ENCODE measurements at regions not wholly inside any gene's neighbourhood (a gene's known extent, or its start where the extent isn't known, plus 50 kb on each side); places are given as distances from the start of the nearest gene placed in this dataset.

DNA sequence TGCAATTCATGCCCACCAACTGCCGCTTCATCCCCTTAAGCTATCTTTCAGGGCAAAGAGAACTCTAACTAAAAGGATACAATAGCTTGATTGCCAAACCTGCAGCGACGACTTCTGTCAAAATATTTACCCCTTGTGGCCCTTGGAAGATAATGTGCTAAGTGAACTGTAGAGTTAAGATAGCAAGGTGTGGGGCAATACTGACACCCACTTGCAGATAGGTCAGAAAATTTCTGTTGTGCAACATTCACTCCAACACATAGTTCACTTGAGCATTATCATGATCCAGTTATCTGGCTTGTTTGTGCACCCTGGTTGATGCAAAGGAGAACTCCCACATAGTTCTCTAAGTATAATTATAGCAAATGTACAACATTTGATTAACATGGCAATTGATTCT is 55.6 kb downstream of the RHOXF2B start:
- DNase-seq (ENCODE audit: low spot score), result no peak
- Histone ChIP-seq H3K4me3 (no peak overlapping the region), H3K27ac (no peak overlapping the region)
- TF ChIP-seq, protein P1, sequence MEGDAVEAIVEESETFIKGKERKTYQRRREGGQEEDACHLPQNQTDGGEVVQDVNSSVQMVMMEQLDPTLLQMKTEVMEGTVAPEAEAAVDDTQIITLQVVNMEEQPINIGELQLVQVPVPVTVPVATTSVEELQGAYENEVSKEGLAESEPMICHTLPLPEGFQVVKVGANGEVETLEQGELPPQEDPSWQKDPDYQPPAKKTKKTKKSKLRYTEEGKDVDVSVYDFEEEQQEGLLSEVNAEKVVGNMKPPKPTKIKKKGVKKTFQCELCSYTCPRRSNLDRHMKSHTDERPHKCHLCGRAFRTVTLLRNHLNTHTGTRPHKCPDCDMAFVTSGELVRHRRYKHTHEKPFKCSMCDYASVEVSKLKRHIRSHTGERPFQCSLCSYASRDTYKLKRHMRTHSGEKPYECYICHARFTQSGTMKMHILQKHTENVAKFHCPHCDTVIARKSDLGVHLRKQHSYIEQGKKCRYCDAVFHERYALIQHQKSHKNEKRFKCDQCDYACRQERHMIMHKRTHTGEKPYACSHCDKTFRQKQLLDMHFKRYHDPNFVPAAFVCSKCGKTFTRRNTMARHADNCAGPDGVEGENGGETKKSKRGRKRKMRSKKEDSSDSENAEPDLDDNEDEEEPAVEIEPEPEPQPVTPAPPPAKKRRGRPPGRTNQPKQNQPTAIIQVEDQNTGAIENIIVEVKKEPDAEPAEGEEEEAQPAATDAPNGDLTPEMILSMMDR (IDR thresholded peaks at IDR 0.05), result no peak

DNA sequence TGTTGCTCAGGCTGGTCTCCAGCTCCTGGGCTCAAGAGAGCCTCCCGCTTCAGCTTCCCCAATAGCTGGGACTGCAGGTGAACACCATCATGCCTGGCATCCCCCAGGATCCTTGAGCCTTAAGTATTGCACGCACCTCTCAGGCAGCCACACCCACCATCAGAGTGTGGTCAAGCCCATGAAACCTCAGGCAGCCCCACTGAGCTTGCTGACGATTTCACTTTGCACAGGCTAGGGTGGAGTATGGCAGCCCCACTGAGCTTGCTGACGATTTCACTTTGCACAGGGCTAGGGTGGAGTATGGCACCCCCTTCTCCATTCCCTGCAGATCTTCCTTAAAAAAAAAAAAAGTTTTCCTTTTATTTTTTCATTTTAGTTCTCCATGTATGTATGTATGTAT is 57.2 kb downstream of the RHOXF2B start:
- Histone ChIP-seq H3K27ac (no peak overlapping the region), H3K4me3 (no peak overlapping the region)
- TF ChIP-seq, protein P1 (IDR thresholded peaks at IDR 0.05), result no peak
- no peak for DNase-seq (ENCODE audit: low spot score)

DNA sequence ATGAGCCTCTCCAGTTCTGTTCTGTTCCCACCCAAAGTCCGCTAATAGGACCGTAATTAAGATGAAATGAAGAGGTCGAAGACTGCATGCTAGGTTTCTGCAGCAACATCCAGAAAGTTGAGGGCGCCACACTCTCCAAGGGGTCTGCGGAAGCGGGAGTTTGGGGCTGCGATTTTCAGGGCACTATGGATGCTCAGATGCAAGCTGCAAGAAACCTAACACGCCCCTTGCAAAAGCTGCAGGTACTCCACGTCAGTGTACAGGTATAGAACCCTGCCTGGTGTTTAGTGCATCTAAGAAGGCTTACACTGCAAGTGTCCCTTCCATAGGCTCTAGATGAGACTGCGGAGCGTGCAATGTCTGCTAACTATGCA is 61.4 kb downstream of the RHOXF2B start:
- Histone ChIP-seq H3K27ac (no peak overlapping the region), H3K4me3 (peak overlapping the region; percentile 60)
- no peak for DNase-seq (ENCODE audit: low spot score)
- TF ChIP-seq, protein P1 (IDR thresholded peaks at IDR 0.05), result no peak

DNA sequence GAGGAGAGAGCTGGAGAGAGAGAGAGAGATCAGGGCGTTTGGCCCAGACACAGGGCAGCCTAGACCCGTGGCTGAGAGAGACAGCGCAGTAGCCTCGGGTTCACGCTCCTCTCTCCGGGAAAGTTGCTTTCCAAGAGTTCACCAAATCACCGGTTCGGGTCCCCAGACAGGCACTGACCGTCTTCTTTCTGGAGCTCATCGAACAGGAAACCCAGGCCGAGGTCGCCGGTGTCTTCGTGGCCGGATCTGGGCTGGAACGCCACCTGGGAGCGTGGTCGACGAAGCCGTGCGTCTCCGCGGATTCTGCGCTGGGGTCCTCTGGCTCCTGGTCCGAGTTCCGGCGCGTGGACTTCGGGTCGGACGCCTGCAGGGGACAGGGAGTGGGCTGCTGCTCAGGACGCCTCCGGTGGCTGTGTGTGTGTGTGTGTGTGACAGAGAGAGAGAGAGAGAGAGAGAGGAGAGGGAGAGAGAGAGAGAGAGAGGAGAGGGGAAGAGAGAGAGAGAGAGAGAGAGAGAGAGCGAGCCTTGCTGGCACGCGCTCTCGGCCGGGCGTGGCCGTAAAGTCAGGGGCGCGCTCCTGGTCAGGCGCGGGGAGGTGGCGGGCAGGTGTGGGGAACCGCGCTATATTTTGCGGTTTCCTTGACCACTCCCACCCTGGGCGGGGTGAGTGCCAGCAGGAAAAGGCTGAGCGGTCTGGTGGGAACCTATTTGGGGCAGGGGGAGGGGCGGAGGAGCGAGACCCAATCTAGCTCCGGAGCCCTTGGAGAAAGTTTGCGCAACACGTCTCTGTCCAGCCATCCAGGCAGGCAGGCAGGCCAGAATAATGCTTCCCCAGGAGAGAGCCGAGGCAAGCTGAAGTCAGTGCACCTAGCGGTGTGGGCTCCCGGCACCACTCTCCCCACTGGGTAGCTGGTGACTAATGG is 62.1 kb downstream of the RHOXF2B start:
- no peak for DNase-seq (ENCODE audit: low spot score)
- Histone ChIP-seq H3K27ac (no peak overlapping the region), H3K4me3 (peak overlapping the region; percentile 60)
- TF ChIP-seq, protein P1 (IDR thresholded peaks at IDR 0.05), result no peak

DNA sequence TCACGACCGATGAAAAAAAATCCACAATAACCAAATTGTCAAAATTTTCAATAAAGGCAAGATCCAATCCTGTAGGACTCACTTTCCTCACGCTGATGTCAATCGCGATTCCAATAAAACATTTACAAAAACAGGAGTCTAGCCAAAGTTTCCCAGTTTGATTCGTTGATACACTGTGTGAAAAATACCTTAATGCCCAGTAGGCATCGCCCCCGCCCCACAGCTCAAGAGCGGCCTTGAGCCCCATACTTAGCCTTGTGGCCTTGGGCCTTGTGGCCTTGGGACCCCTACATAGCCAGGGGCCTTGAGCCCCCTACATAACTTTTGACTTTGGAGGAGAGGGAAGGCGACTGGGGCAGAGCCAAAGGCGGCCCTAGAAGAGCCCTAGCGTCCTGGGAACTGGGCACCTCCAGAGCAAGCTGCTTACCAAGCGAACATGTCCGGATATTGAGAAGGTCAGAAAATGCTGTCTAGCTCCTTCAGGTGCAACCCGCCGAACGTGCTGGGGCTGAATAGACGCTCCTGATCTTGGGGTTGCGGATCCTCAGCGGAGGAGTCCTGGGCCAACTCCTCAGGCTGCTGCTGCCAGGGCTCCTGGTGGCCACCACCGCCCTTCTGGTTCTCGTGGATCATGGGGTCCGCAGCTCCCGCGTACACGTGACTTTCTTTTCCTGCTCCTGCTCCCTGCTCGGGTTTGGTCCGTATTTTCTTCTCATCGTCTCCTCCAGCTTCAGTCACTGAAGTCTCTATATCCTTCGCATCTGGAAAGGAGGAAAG is 62.9 kb downstream of the RHOXF2B start:
- Histone ChIP-seq H3K4me3 (peak overlapping the region; percentile 60), H3K27ac (no peak overlapping the region)
- no peak for DNase-seq (ENCODE audit: low spot score)
- TF ChIP-seq, protein P1 (IDR thresholded peaks at IDR 0.05), result no peak

DNA sequence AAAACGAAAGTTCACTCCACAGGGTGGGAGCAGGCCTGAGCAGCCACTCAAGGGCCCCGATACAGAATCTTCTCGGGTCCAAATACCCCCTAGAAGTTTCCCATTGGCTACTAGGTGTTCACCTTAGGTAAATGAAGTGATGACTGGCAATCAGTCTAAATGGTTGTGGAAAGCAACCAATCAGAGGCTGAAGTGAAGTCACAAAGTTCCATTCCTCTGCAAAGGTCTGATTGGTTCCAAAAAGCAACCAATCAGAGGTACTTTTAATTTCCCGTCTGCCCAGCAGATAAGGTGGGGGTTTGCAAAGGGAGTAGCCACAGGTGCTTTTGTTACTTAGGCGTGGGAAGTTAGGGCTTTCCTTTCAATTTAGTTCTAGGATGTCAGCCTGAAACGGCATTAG is 58.2 kb upstream of the NKAP start:
- TF ChIP-seq, protein P1 (IDR thresholded peaks at IDR 0.05), result no peak
- DNase-seq (ENCODE audit: low spot score), result no peak
- no peak overlapping the region for H3K4me3 ChIP-seq
- no peak overlapping the region for H3K27ac ChIP-seq
